ENCODE measurements at regions not wholly inside any gene's neighbourhood (a gene's known extent, or its start where the extent isn't known, plus 50 kb on each side); places are given as distances from the start of the nearest gene placed in this dataset.

GRCh38 chr2:7573166-7573825 is 656.1 kb downstream of the RNF144A start:
- no peak for DNase-seq (ENCODE audit: extremely low spot score, unreplicated experiment)
- Mint-ChIP-seq H3K4me3 (ENCODE audit: unreplicated experiment) (no peak overlapping the region), H3K36me3 (ENCODE audit: unreplicated experiment) (no peaks in the 10 kb centered on the region), H3K4me1 (ENCODE audit: unreplicated experiment) (no peaks in the 10 kb centered on the region), H3K27ac (ENCODE audit: unreplicated experiment) (no peak overlapping the region), H3K27me3 (ENCODE audit: unreplicated experiment) (no peaks in the 10 kb centered on the region), H3K9me3 (ENCODE audit: unreplicated experiment) (peaks cover 13% of the 10 kb centered on the region)
- TF ChIP-seq, protein P1, sequence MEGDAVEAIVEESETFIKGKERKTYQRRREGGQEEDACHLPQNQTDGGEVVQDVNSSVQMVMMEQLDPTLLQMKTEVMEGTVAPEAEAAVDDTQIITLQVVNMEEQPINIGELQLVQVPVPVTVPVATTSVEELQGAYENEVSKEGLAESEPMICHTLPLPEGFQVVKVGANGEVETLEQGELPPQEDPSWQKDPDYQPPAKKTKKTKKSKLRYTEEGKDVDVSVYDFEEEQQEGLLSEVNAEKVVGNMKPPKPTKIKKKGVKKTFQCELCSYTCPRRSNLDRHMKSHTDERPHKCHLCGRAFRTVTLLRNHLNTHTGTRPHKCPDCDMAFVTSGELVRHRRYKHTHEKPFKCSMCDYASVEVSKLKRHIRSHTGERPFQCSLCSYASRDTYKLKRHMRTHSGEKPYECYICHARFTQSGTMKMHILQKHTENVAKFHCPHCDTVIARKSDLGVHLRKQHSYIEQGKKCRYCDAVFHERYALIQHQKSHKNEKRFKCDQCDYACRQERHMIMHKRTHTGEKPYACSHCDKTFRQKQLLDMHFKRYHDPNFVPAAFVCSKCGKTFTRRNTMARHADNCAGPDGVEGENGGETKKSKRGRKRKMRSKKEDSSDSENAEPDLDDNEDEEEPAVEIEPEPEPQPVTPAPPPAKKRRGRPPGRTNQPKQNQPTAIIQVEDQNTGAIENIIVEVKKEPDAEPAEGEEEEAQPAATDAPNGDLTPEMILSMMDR (IDR thresholded peaks at IDR 0.05) = no peak

DNA sequence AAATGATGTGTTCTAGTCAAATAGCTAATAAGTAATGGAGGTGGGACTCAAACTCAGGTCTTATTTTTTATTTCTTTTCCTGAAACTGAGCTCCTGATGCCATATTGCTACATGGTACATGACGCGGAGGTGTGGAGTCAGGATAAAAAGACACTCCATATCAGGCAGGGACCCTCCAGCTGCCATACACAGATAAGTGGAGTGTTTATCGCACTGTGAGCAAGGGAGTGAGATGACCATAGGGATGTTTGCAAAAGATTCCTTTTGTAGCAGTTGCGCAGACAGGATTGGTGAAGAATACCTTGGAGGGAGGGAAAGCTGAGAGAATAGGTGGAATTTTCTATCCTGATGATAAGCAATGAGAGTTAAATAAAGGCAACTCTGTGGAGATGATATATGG is 657.2 kb downstream of the RNF144A start:
- H3K36me3 Mint-ChIP-seq (ENCODE audit: unreplicated experiment) = no peaks in the 10 kb centered on the region
- no peak for DNase-seq (ENCODE audit: extremely low spot score, unreplicated experiment)

DNA sequence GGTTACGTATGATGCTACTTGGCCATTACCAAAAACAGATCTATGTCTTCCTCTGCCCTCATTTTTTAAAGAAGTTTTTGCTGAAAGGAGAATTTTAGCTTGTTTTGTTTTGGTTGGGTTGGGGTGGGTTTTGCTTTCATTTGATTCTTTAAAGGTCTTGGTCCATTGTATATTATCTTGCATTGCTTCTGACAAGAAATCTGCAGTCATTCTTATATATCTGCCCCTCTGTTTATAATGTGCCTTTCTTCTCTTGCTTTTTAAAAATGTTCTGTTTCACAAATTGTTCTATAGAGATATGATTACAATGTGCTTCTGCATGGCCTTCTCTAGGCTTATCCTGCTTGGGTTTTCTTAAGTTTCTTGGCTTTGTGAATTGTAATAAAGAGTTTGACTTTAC is 660.6 kb downstream of the RNF144A start:
- H3K4me3 Mint-ChIP-seq (ENCODE audit: unreplicated experiment) = no peak overlapping the region
- H3K27ac Mint-ChIP-seq (ENCODE audit: unreplicated experiment) = no peak overlapping the region
- no peaks in the 10 kb centered on the region for H3K4me1 Mint-ChIP-seq (ENCODE audit: unreplicated experiment)
- H3K9me3 Mint-ChIP-seq (ENCODE audit: unreplicated experiment) = peaks cover 27% of the 10 kb centered on the region
- DNase-seq (ENCODE audit: extremely low spot score, unreplicated experiment) = no peak
- TF ChIP-seq, protein P1 (IDR thresholded peaks at IDR 0.05) = no peak
- no peaks in the 10 kb centered on the region for H3K36me3 Mint-ChIP-seq (ENCODE audit: unreplicated experiment)
- H3K27me3 Mint-ChIP-seq (ENCODE audit: unreplicated experiment) = no peaks in the 10 kb centered on the region

More for the DNA sequence above, 657.2 kb downstream of the RNF144A start:
- TF ChIP-seq, protein P1 (IDR thresholded peaks at IDR 0.05) = no peak
- peaks cover 24% of the 10 kb centered on the region for H3K9me3 Mint-ChIP-seq (ENCODE audit: unreplicated experiment)
- no peak overlapping the region for H3K4me3 Mint-ChIP-seq (ENCODE audit: unreplicated experiment)
- H3K27me3 Mint-ChIP-seq (ENCODE audit: unreplicated experiment) = no peaks in the 10 kb centered on the region
- no peak overlapping the region for H3K27ac Mint-ChIP-seq (ENCODE audit: unreplicated experiment)
- H3K4me1 Mint-ChIP-seq (ENCODE audit: unreplicated experiment) = no peaks in the 10 kb centered on the region

DNA sequence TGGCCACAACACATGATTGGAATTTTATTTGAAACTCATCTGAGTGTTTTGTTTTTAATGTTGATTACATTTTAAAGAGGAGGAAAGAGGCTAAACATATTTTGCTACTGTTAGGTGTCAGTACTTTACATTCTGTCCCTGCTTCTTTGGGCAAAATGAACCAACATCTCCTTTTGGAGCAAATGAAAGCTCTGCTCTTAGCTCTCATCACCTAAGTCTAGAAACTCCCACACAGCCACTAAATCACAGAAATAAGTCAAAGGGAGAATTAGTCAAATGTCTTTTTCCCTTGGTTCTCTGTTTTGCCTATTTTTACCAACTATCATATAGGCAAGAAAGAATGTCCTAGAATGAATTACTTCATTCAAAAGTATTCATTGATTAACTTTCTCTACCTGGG is 666.8 kb downstream of the RNF144A start:
- H3K9me3 Mint-ChIP-seq (ENCODE audit: unreplicated experiment) = peaks cover 16% of the 10 kb centered on the region
- no peaks in the 10 kb centered on the region for H3K4me1 Mint-ChIP-seq (ENCODE audit: unreplicated experiment)
- no peaks in the 10 kb centered on the region for H3K27me3 Mint-ChIP-seq (ENCODE audit: unreplicated experiment)
- no peak overlapping the region for H3K27ac Mint-ChIP-seq (ENCODE audit: unreplicated experiment)
- H3K4me3 Mint-ChIP-seq (ENCODE audit: unreplicated experiment) = no peak overlapping the region
- TF ChIP-seq, protein P1 (IDR thresholded peaks at IDR 0.05) = no peak
- DNase-seq (ENCODE audit: extremely low spot score, unreplicated experiment) = no peak
- H3K36me3 Mint-ChIP-seq (ENCODE audit: unreplicated experiment) = no peaks in the 10 kb centered on the region

GRCh38 chr2:7586898-7587297 is 669.7 kb downstream of the RNF144A start:
- Mint-ChIP-seq H3K36me3 (ENCODE audit: unreplicated experiment) (no peaks in the 10 kb centered on the region), H3K4me3 (ENCODE audit: unreplicated experiment) (no peak overlapping the region), H3K27me3 (ENCODE audit: unreplicated experiment) (no peaks in the 10 kb centered on the region), H3K27ac (ENCODE audit: unreplicated experiment) (no peak overlapping the region), H3K9me3 (ENCODE audit: unreplicated experiment) (peaks cover 5% of the 10 kb centered on the region), H3K4me1 (ENCODE audit: unreplicated experiment) (no peaks in the 10 kb centered on the region)
- DNase-seq (ENCODE audit: extremely low spot score, unreplicated experiment) = no peak
- TF ChIP-seq, protein P1 (IDR thresholded peaks at IDR 0.05) = no peak
